HG03460 (cell line): ENCODE measurements at regions not wholly inside any gene's neighbourhood (a gene's known extent, or its start where the extent isn't known, plus 50 kb on each side); places are given as distances from the start of the nearest gene placed in this dataset.

Experiments
- ATAC-seq: cut with Tn5 transposase; IDR thresholded peaks from one replicate; pipeline ENCODE4 v1.9.1; 2021; ENCODE audit not compliant: unreplicated experiment

GRCh38 chr2:221143231-221143630, 428.9 kb downstream of the EPHA4 start:
- ATAC-seq, result no peak

GRCh38 chr2:221144909-221145308, 427.2 kb downstream of the EPHA4 start:
- no peak for ATAC-seq

GRCh38 chr2:221145396-221145795, 426.7 kb downstream of the EPHA4 start:
- ATAC-seq, result no peak

- no peak for ATAC-seq
Observed at GRCh38 chr2:221153226-221153625, 418.9 kb downstream of the EPHA4 start.

GRCh38 chr2:221154176-221154575, 417.9 kb downstream of the EPHA4 start:
- ATAC-seq, result no peak

GRCh38 chr2:221156062-221156734, 415.9 kb downstream of the EPHA4 start:
- ATAC-seq, result no peak

GRCh38 chr2:221161186-221161585, 410.9 kb downstream of the EPHA4 start:
- ATAC-seq, result no peak

GRCh38 chr2:221166292-221166691, 405.8 kb downstream of the EPHA4 start:
- no peak for ATAC-seq

GRCh38 chr2:221167561-221167960, 404.5 kb downstream of the EPHA4 start:
- ATAC-seq, result no peak

- ATAC-seq, result no peak
Observed at GRCh38 chr2:221169724-221170123, 402.4 kb downstream of the EPHA4 start.

- ATAC-seq, result no peak
Observed at GRCh38 chr2:221170548-221170947, 401.6 kb downstream of the EPHA4 start.

GRCh38 chr2:221176667-221177066, 395.4 kb downstream of the EPHA4 start:
- no peak for ATAC-seq

GRCh38 chr2:221178139-221178538, 394.0 kb downstream of the EPHA4 start:
- no peak for ATAC-seq

GRCh38 chr2:221186873-221187272, 385.2 kb downstream of the EPHA4 start:
- ATAC-seq, result no peak

- no peak for ATAC-seq
Observed at GRCh38 chr2:221189431-221190067, 382.6 kb downstream of the EPHA4 start.

GRCh38 chr2:221195829-221196228, 376.3 kb downstream of the EPHA4 start:
- ATAC-seq, result no peak

GRCh38 chr2:221197225-221197856, 374.8 kb downstream of the EPHA4 start:
- ATAC-seq, result no peak

GRCh38 chr2:221198309-221198708, 373.8 kb downstream of the EPHA4 start:
- ATAC-seq, result no peak

- no peak for ATAC-seq
Observed at GRCh38 chr2:221200184-221200839, 371.8 kb downstream of the EPHA4 start.

- no peak for ATAC-seq
Observed at GRCh38 chr2:221202431-221202830, 369.7 kb downstream of the EPHA4 start.

- ATAC-seq, result peak; percentile 94
Observed at GRCh38 chr2:221203125-221203524, 369.0 kb downstream of the EPHA4 start.

- ATAC-seq, result no peak
Observed at GRCh38 chr2:221203856-221204255, 368.2 kb downstream of the EPHA4 start.
